Kasumi-1 (cell line): ENCODE measurements at regions not wholly inside any gene's neighbourhood (a gene's known extent, or its start where the extent isn't known, plus 50 kb on each side); places are given as distances from the start of the nearest gene placed in this dataset.
"Not testable (repeated sequence)": the region's sequence is repeated elsewhere in the genome, so short reads cannot be mapped to it uniquely, and the experiment has no call there.

Source experiments
- DNase-seq, 2 experiments: peaks; one replicate each; lab custom pipeline; 2025; lab: John Stamatoyannopoulos, UW

DNA sequence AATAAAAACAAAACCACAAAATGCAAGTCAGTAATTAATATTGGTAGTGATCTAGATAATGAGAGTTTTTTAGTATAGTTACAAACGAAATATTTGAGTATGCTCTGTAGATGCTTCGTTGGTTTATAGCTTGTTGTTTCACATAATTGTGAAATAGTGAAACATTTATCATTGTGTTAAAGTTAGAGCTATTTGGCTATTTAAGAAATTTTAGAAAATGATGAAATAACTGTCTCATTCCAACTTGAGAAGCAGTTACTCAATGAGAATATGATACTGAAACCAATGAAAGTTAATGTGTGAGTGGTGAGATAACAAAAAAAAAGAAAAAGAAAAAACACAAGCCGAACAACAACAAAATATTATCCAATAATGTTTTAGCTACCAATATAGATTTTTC is 475.6 kb upstream of the ZEB2 start:
- no peak for DNase-seq

DNA sequence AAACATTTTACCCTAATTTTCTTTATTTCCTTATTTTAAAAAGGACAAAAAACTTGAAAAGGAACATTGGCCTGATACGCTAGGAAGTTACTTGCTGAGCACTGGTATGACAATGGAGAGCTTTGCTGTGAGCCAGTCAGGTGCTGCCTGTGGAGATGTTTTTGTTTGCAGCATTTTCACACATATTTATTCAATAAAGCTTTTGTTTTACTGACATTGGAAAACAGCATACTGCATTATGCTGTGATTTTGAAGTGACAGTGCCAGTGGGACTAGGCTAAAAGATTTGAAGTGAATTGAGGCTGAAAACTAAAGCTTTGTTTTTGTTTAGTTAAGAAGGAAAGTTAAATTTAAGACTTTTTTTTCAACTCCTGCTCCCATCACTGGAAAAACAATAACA is 470.7 kb upstream of the ZEB2 start:
- no peak for DNase-seq

DNA sequence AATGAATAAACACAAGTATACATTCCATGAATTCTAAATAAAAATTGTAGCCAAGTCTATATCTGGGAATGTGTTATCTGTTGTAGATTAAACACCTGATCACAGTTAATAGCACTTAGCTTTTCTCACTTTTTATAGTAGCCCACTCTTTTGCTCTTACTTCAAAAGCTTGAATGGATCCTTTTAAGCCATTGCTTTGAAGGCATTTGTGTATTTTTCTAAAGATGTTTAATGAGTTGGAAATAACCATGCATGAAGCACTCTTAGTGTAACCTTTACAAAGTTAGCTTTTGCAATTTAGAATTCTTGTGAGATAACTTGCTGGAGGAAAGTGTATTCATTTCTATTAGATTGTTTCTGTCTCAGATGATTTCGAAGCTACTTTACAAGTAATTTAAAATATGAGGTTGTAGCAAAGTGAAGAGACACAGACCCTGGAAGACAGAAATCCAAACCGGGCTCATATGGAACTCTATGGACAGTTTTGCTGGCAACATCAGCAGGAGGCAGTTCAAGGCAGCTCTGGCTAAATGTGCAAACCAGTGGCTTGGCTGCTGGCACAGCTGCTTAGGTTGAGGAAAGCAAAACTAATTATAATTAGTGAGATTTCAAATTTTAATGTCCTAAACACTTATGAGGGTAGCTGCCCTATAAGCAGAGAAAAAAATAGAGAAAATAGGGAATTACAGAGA is 469.8 kb upstream of the ZEB2 start:
- no peak for DNase-seq

DNA sequence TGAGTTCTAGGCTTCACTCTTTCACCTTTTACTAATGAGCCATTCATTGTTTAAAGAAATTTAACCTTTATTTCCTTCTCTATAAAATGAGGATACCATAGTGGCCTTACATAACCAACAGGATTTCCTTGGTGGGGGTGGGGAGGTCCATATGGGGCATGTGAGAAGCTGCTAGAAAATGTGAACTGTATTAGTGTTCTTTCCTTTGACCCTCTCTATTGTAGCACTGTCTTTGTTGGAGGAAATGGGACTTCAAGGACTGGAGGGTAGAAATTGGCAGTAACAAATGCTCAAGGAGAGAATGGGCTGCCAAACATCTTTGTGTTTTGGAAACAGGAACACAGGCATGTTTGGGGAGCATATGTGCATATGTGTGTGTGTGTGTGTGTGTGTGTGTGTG is 468.7 kb upstream of the ZEB2 start:
- DNase-seq = no peak

DNA sequence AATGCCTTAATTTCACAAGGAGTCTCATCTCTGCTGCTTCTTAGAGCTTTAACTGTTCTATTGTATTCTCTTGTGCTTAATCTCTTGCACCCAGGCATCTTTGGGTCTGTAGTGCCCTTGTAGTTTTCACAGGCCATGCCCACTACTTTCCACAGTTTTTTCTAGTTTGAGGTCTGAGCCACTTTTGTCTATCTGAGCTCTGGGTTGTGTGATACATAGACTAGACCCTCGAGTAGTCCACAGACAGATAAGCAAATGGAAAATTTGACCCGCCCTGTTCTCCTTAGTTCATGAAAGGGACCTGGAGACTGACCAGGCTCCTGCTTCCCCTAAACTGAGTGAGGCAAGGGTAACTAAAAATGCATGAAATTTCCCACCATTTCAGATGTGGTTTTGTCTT is 466.8 kb upstream of the ZEB2 start:
- DNase-seq = no peak

DNA sequence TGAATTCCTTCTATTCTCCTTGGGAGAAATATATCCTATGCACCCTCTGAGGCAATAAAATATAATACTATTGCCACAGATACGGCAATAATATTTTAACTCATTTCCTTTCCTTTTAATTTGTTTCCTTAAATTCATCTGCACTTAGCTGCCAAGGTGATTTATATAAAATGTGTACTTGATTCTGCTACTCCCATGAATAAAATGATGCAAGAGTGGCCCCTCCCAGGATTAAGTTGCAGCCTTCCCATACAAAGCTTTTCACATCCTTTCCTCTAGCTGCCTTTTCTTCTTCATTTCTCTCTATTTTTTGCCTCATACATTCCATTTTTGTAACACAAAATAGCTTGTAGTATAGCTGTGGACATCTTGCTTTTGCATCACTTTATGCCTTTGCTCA is 464.1 kb upstream of the ZEB2 start:
- no peak for DNase-seq

DNA sequence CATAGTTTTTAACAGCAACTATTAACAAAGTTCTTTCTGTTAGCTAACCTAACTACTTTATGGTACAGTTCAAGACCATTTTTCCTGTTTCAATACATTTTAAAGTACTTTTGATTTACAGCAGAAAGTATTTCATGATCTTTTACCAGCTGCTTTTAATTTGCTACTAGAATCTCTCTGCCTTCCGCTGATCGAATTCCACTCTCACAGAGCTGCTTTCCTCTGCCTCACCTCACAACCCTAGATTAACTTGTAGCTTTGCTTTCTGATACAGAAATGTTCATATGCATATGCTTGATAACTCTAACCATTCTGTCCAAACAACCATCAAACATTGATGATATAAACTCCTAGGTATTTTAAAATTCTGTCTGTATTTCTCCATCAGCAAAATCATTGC is 463.2 kb upstream of the ZEB2 start:
- DNase-seq = no peak

DNA sequence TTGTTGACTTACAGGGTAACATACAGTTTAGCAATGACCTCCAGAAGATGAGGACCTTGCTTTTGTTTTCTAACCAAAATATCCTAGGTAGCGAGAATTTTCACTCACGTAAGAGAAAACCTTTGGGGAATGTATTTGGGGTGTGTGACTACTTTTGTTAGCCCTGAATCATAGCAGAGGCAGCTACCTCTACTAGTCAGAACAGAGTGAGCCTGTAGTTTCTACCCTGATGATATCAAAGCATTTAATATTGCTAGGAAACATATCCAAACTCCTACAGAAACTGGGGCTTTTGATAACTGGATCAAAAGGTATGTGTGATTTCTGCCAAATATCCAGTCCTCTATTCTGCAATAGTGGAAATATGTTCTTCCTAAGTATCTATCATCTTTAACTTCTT is 462.6 kb upstream of the ZEB2 start:
- no peak for DNase-seq

DNA sequence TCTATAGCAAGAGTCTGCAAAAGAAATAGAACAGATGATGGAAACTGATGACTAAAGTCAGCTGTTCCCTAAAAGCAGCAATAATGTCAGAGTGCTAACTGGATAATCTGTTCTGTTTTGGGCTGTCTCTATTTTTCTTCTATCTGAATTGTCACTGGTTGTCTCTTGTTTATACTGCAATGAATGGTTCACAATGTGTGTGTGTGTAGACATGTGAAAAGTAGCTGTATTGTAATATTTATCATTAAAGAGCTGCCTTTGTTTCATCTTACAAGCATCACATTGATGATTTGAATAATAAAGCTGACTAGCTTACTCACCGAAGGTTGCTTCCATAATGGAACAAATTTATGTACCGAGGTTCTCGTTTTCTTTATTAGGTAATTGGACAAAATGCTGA is 456.0 kb upstream of the ZEB2 start:
- no peak for DNase-seq

DNA sequence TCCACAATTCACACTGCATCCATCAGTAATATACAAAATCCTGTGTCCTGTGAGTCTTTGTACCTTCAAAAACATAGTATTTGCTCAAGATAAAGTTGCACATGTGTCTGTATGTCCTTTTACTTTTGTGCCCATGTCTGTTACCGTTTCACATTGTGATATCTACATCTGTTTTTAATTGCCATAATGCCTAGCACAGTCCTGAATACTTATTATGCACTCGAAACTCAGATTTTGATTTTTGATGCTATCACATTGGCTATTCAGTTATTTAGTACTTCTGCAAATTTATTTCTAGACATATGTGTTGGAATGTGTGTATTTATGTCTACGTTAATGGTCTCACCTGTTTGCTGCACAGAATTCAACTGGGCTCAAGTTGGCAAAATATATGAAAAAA is 452.8 kb upstream of the ZEB2 start:
- no peak for DNase-seq

DNA sequence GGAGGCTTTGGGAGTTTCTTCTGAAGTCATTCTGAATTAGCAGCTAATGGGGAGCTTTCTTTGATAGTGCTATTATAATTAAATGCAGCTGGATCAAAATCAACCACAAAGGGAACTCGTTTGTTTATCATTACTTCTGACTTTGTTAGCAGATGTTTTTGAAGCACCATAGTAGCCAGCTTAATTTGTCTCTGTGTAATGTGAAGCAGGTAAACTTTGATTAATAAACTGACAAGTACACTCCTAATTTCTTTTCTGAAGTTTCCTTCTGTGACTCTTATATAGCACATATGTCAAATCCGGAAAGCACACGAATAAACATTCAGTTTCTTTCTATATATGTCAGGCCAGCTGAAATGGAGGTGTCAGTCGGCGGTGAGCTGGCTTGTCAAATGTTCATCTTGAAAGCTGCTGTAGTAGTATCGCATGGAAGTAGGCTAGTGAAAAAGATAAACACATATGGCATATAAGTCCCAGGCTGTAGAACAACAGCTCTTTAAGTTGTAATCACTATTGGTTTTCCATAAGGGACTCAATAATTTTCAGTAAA is 451.9 kb upstream of the ZEB2 start:
- no peak for DNase-seq

DNA sequence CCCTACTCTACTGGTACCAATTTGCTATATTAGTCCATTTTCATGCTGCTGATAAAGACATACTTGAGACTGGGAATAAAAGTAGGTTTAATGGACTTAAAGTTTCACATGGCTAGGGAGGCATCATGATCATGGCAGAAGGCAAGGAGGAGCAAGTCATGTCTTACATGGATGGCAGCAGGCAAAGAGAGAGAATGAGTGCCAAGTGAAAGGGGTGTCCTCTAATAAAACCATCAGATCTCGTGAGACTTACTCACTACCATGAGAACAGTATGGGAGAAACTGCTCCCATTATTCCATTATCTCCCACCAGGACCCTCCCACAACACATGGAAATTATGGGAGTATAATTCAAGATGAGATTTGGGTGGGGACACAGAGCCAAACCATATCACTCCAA is 450.5 kb upstream of the ZEB2 start:
- DNase-seq = not testable (repeated sequence)

DNA sequence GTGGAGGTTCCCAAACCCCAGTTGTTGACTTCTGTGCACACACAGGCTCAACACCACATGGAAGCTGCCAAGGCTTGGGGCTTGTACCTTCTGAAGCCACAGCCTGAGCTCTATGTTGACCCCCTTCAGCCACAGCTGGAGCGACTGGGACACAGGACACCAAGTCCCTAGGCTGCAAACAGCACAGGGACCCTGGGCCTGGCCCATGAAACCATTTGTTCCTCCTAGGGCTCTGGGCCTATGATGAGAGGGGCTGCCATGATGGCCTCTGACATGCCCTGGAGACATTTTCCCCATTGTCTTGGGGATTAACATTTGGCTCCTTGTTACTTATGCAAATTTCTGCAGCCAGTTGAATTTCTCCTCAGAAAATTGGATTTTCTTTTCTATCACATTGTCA is 449.6 kb upstream of the ZEB2 start:
- DNase-seq = not testable (repeated sequence)

DNA sequence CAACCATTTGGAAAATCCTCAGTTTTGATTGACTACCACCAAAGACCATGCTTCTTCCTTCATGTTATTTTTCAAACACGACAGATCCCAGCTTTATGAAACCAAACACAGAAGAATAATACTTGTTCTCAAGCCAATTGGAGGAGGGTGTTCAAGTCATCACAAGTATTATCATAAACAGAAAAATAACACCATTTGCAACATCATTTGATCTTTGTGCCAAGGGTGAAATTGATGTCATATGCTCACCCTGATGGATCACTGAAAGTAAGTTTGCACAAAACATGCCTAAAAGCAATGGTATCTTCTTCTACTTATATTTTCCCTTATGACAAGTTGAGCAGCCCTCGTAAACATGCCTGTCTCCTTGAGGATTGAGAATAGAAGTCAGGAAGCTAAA is 448.0 kb upstream of the ZEB2 start:
- DNase-seq = no peak

DNA sequence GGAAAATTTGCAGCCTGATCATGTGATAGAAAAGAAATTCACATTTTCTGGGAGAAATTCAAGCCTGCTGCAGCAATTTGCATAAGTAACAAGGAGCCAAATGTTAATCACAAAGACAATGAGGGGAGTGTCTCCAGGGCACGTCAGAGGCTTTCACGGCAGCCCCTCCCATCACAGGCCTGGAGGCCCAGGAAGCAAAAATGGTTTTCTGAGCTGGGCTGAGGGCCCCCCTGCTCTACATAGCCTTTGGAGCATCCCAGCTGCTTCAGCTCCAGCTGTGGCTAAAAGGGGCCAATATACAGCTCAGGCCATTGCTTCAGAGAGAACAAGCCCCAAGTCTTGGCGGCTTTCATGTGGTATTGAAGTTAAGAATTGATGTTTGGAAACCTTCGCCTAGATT is 445.3 kb upstream of the ZEB2 start:
- DNase-seq = no peak

DNA sequence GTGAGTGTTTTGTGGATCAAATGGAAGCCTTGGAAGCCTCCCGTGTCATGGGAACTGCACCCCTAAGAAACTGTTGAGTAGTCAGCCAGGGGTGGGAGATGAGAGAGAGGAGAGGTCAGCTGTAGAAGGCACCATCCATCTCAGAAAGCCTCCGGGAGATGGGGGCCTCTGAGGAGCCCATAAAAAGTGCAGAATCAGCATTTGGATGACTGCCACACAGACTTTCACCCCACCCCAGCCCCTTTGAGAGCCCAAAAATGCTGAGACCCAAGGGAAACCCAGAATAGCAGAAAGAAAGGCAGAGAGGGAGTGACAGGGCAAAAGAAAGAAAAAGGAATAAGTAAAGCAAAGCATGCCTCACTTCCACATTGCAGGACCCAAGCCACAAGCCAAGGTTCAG is 443.1 kb upstream of the ZEB2 start:
- DNase-seq = no peak

DNA sequence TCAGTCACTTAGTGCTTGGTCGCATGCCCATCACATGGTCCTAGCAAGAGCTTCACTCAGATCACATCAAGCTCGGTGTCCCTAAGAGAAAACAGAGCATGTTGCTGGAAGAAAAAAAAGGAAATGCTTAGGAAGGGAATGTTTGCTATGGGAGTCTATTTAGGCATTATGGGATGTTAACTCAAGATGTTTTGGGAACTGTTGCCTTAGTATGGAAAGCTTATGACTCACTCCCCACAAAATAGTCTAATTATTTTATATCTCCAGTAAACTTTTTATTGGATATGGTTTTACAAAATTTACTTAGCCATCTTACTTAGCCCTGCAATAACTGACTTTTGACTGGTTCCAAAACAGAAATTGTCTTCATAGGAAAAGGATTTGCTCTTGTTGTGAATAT is 439.5 kb upstream of the ZEB2 start:
- DNase-seq = no peak

DNA sequence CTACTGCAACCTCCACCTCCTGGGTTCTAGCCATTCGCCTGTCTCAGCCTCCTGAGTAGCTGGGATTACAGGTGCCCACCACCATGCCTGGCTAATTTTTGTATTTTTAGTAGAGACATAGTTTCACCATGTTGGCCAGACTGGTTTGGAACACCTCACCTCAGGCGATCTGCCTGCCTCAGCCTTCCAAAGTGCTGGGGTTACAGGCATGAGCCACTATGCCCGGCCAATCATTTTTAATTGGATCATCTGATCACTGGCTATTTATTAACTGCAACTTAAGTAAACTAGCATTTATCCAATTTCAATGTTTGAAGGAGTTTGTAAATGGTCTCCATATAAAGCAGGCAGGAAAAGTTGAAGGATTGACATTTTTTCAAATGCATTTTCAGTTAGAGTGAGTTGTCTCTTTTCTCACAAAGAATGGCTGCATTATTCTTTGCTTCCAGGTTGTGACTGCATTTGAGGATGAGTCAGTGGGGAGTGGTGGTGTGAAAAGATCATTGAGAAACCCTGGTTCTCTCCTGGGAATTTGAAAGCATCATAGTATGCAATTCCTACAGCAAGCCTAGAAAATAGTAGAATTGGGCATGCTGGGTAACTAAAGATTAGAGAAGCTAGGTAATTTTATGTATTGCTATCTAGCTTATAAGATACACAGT is 431.1 kb upstream of the ZEB2 start:
- DNase-seq = no peak

DNA sequence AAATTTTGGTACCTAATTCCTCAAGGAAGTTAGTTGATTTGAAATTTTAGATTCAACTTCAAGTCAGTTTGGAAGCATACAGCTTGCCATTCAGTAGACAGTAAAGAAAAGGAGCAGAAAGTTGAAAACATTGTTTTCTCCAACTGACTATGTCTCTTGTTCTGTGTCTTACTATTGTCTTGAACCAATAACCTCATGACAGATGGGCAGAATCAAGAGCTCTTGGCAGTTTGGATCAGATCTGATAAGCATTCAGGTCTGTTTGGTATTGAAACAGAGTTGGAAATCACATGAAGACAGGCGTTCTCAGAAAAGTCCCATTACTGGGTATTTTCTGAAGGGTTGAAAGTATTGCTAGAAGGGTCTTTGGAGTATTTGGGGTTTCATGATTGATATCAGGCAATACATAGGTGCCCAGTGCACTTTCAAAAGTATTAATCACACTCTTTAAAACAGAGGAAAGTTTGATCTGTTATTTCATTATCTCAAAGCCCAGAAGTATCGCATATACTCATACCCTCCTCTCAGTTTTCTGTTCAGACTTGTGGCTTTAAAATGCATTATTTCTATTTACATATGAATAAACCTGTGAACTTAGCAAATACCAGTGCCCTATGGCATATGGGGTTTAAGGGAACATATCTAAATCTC is 428.4 kb upstream of the ZEB2 start:
- DNase-seq = no peak

DNA sequence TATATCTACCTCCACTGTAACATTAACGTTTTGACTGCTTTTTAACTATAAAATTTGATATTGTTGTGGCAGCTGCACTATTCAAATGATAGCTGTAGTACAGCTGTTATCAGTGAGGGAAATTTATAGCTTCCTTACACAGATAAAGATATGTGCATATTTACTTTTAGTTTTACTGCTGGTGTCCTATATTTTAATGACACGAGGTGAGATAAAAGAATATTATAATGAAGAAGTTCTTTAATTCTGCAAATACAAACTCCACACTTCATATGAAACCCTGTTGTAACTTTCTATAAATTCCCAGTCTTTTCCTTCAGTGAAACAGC is 427.8 kb upstream of the ZEB2 start:
- DNase-seq = no peak

DNA sequence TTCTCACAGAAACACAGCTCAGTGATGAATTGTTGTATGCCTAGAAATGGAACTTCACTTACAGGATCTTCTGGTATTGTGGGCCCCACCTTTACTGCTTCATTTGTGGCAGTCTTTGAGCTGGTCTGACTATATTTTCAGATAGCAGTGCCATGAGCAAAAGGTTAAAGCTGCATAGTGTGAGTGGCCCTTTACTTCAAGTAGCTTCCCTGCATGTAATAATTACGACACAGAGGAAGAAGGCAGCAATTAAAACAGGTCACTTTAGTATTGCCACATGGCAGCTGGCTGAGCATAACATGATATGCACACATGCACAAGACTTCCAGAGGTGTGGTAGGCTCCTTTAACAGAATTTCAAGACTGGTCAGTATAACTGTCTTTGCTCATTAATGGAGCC is 426.3 kb upstream of the ZEB2 start:
- DNase-seq = no peak

DNA sequence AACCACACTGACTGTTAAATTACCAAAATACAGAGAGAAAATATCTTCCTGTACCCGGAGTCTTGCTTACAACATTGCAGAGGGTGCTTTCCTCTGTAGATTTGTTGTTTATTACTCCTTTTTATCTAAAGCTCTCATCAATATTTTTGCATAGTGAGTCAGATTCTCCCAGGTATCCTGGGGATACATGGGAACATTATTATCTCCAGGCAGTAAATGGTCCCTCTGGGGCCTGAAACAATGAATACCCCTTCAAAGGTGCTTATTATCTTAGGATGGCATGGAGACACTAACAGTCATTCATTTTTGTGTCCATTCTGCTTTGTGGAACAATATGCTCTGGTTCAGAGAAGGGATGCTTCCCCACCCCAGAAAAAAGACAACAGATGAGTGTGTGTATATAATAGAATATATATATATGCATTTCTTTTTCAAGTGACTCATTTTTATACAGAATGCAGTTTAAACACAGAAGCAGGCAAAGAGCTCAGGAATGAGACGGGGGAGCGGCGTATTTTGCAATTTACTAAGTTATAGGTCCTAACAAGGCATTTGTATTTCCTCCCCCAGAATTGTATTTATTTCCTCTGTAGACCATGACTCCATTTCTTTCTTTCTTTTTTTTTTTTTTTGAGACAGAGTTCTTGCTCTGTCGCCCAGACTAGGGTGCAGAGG is 424.8 kb upstream of the ZEB2 start:
- DNase-seq = no peak

DNA sequence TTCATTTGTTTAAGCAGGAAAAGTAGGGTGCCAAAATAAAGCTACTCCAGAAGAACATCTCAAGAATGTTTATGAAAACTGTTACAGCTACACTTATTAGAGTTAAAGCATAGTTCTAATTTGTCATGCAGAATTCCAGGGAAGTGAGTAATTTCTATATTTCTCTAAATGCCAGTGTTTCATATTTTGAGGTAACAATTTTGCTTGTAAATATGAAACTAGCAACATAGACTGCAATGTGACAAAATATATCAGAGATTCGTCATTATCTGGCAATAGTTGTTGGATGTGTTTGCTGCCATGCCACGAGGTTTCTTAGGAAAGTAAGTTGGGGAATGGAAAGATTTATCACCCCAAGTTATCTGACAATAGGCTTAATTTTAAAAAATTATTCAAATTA is 424.1 kb upstream of the ZEB2 start:
- no peak for DNase-seq
